Activated CD8-positive, alpha-beta T cell treated with anti-CD3 and anti-CD28 coated beads for 36 hours (primary cell): ENCODE measurements at regions not wholly inside any gene's neighbourhood (a gene's known extent, or its start where the extent isn't known, plus 50 kb on each side); places are given as distances from the start of the nearest gene placed in this dataset.
"Not testable (repeated sequence)": the region's sequence is repeated elsewhere in the genome, so short reads cannot be mapped to it uniquely, and the experiment has no call there.

Experiments used
- ATAC-seq: fragments of 200-7000 bp; cut with Tn5 transposase; one replicate; pipeline ENCODE4 v1.10.0; 2021; ENCODE audit warnings: mild to moderate bottlenecking, moderate library complexity
- CTCF ChIA-PET: fragments of 350-600 bp; sonication (Branson Sonifier 250); formaldehyde crosslinking; loops from one replicate; lab custom pipeline; 2021; ENCODE audit warnings: antibody characterized with exemption; lab: Charles Lee
- POLR2A ChIA-PET: fragments of 350-600 bp; sonication (Branson Sonifier 250); formaldehyde crosslinking; loops from one replicate; lab custom pipeline; 2021; ENCODE audit warnings: antibody characterized with exemption; lab: Charles Lee
- DNase-seq: peaks from one replicate; pipeline ENCODE4 v3.0.0-alpha.2; 2020
- H3K27ac Mint-ChIP-seq: one replicate; pipeline ENCODE4 v1.8.0; 2021; ENCODE audit warnings: mild to moderate bottlenecking, mixed read lengths
- H3K27me3 Mint-ChIP-seq: one replicate; pipeline ENCODE4 v1.8.0; 2021; ENCODE audit warnings: mixed read lengths
- H3K36me3 Mint-ChIP-seq: one replicate; pipeline ENCODE4 v1.8.0; 2021; ENCODE audit warnings: low read depth, mixed read lengths
- H3K4me1 Mint-ChIP-seq: one replicate; pipeline ENCODE4 v1.8.0; 2021; ENCODE audit warnings: low read depth, mixed read lengths
- H3K4me3 Mint-ChIP-seq: one replicate; pipeline ENCODE4 v1.8.0; 2021; ENCODE audit warnings: mild to moderate bottlenecking, moderate library complexity, mixed read lengths
- H3K9me3 Mint-ChIP-seq: one replicate; pipeline ENCODE4 v1.8.0; 2021; ENCODE audit warnings: mixed read lengths
- CTCF ChIP-seq: fragments of 200-600 bp; IDR thresholded peaks from one replicate; pipeline ENCODE4 v1.8.0; 2022; ENCODE audit warnings: antibody characterized with exemption, mild to moderate bottlenecking
- intact Hi-C: fragments of 100-400 bp; cut with micrococcal nuclease; formaldehyde crosslinking; loops from one replicate; pipeline ENCODE4 v1.10.0; 2022

GRCh38 chr13:38239874-38240273 is 109.8 kb upstream of the UFM1 start:
- intact Hi-C loops, result no loop called here
- Mint-ChIP-seq H3K36me3 (no peaks in the 10 kb centered on the region), H3K4me3 (no peak overlapping the region), H3K27me3 (no peaks in the 10 kb centered on the region), H3K27ac (no peak overlapping the region), H3K4me1 (no peaks in the 10 kb centered on the region), H3K9me3 (peaks cover 15% of the 10 kb centered on the region)
- CTCF ChIA-PET, result no interaction called here
- DNase-seq, result no peak
- ATAC-seq, result no peak
- TF ChIP-seq CTCF, result no peak
- POLR2A ChIA-PET, result no interaction called here

GRCh38 chr13:38228322-38228721 is 121.3 kb upstream of the UFM1 start:
- ATAC-seq (no peak), DNase-seq (no peak)
- intact Hi-C loops, result no loop called here
- Mint-ChIP-seq H3K27ac (no peak overlapping the region), H3K27me3 (no peaks in the 10 kb centered on the region), H3K9me3 (peaks cover 12% of the 10 kb centered on the region), H3K4me3 (no peak overlapping the region), H3K4me1 (no peaks in the 10 kb centered on the region), H3K36me3 (no peaks in the 10 kb centered on the region)
- POLR2A ChIA-PET, result no interaction called here
- TF ChIP-seq CTCF, result no peak
- CTCF ChIA-PET, result no interaction called here

- Mint-ChIP-seq H3K27ac (no peak overlapping the region), H3K9me3 (peaks cover 4% of the 10 kb centered on the region), H3K4me3 (no peak overlapping the region), H3K27me3 (no peaks in the 10 kb centered on the region), H3K36me3 (no peaks in the 10 kb centered on the region), H3K4me1 (no peaks in the 10 kb centered on the region)
- CTCF ChIA-PET, result interaction anchor here (0.6 kb wide), 1 partner anchor 1632 kb away, joined by 3 read pairs; no protein-coding TSS in a partner anchor
- DNase-seq (no peak), ATAC-seq (no peak)
- POLR2A ChIA-PET, result no interaction called here
- intact Hi-C loops, result no loop called here
- no peak for TF ChIP-seq CTCF
These were observed 123.2 kb upstream of the UFM1 start for GRCh38 chr13:38226496-38226895.

- no peak overlapping the region for H3K4me3 Mint-ChIP-seq
- intact Hi-C loops, result no loop called here
- H3K36me3 Mint-ChIP-seq, result no peaks in the 10 kb centered on the region
- H3K9me3 Mint-ChIP-seq, result peaks cover 2% of the 10 kb centered on the region
- ATAC-seq (no peak), DNase-seq (peak; percentile 1)
- no peak for TF ChIP-seq CTCF
- H3K27me3 Mint-ChIP-seq, result no peaks in the 10 kb centered on the region
- no peaks in the 10 kb centered on the region for H3K4me1 Mint-ChIP-seq
- POLR2A ChIA-PET, result no interaction called here
- CTCF ChIA-PET, result no interaction called here
- no peak overlapping the region for H3K27ac Mint-ChIP-seq
These were observed 126.6 kb upstream of the UFM1 start for GRCh38 chr13:38223089-38223488.

GRCh38 chr13:38221120-38221519 is 128.5 kb upstream of the UFM1 start:
- H3K4me3 Mint-ChIP-seq, H3K27ac Mint-ChIP-seq, H3K27me3 Mint-ChIP-seq, intact Hi-C loops, POLR2A ChIA-PET, H3K36me3 Mint-ChIP-seq, ATAC-seq, DNase-seq, H3K9me3 Mint-ChIP-seq, CTCF ChIA-PET, H3K4me1 Mint-ChIP-seq: not testable (repeated sequence)

GRCh38 chr13:38216181-38216580 is 133.5 kb upstream of the UFM1 start:
- CTCF ChIA-PET, result no interaction called here
- H3K4me3 Mint-ChIP-seq, result no peak overlapping the region
- H3K9me3 Mint-ChIP-seq, result peaks cover 8% of the 10 kb centered on the region
- DNase-seq (no peak), ATAC-seq (no peak)
- no peaks in the 10 kb centered on the region for H3K4me1 Mint-ChIP-seq
- H3K27me3 Mint-ChIP-seq, result no peaks in the 10 kb centered on the region
- intact Hi-C loops, result no loop called here
- TF ChIP-seq CTCF, result no peak
- POLR2A ChIA-PET, result no interaction called here
- H3K27ac Mint-ChIP-seq, result no peak overlapping the region
- no peaks in the 10 kb centered on the region for H3K36me3 Mint-ChIP-seq
